Tibial nerve (tissue), 4 donors: ENCODE measurements at regions not wholly inside any gene's neighbourhood (a gene's known extent, or its start where the extent isn't known, plus 50 kb on each side); places are given as distances from the start of the nearest gene placed in this dataset.

Experiments used
- EP300 ChIP-seq, 2 donors: sonication (generic); formaldehyde crosslinking; IDR thresholded peaks; one replicate each; pipeline ENCODE4 v1.6.1; 2017; ENCODE audit warnings: antibody characterized with exemption in 2 of 2, mild to moderate bottlenecking in 1 of 2
- POLR2A ChIP-seq, 2 donors: fragments of 450-650 bp; IDR thresholded peaks; one replicate each; pipeline ENCODE4 v1.6.1; 2017; ENCODE audit warnings: antibody characterized with exemption in 2 of 2, mild to moderate bottlenecking in 2 of 2, moderate library complexity in 2 of 2
- TF ChIP-seq, protein P1 (sequence below), 5 experiments: fragments of 200-600 bp in 3 of 5; fragments of 450-650 bp in 2 of 5; sonication (generic) in 3 of 5; IDR thresholded peaks; one replicate each; pipeline ENCODE4 v1.5.1; 2016 to 2019; ENCODE audit warnings: antibody characterized with exemption in 5 of 5, mild to moderate bottlenecking in 3 of 5, moderate library complexity in 2 of 5

DNA sequence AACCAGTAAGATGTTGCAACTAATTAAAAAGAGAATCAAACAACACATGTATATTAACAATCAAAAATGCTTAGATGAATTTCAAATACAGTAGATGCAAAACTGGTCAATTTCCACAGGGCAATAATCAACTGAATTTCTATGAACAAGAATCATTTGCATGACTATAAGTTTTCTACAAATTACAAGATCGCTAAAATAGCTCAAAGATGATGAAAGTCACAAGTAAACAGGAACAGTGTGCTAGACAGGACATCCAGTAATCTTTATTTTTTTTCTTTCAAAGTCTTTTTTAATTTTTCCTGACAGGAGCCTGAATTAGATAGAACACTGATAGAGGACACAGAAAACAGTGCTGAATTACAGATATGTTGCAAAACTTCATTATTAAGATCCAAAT, 608.2 kb upstream of the DAB2 start:
- TF ChIP-seq, protein P1, sequence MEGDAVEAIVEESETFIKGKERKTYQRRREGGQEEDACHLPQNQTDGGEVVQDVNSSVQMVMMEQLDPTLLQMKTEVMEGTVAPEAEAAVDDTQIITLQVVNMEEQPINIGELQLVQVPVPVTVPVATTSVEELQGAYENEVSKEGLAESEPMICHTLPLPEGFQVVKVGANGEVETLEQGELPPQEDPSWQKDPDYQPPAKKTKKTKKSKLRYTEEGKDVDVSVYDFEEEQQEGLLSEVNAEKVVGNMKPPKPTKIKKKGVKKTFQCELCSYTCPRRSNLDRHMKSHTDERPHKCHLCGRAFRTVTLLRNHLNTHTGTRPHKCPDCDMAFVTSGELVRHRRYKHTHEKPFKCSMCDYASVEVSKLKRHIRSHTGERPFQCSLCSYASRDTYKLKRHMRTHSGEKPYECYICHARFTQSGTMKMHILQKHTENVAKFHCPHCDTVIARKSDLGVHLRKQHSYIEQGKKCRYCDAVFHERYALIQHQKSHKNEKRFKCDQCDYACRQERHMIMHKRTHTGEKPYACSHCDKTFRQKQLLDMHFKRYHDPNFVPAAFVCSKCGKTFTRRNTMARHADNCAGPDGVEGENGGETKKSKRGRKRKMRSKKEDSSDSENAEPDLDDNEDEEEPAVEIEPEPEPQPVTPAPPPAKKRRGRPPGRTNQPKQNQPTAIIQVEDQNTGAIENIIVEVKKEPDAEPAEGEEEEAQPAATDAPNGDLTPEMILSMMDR (IDR thresholded peaks at IDR 0.05) = no peak
- TF ChIP-seq POLR2A (IDR thresholded peaks at IDR 0.05) = no peak
- no peak for TF ChIP-seq EP300 (IDR thresholded peaks at IDR 0.05)
